ENCODE measurements at regions not wholly inside any gene's neighbourhood (a gene's known extent, or its start where the extent isn't known, plus 50 kb on each side); places are given as distances from the start of the nearest gene placed in this dataset.
"Not testable (repeated sequence)": the region's sequence is repeated elsewhere in the genome, so short reads cannot be mapped to it uniquely, and the experiment has no call there.

GRCh38 chr6:86016077-86016476, 373.4 kb upstream of the SYNCRIP start:
- Mint-ChIP-seq H3K27me3 (no peaks in the 10 kb centered on the region), H3K36me3 (ENCODE audit: low read depth) (no peaks in the 10 kb centered on the region), H3K9me3 (no peaks in the 10 kb centered on the region), H3K4me1 (no peaks in the 10 kb centered on the region), H3K4me3 (no peak overlapping the region), H3K27ac (no peak overlapping the region)
- POLR2A ChIA-PET: no interaction called here
- CTCF ChIA-PET: no interaction called here
- no peak for DNase-seq

- H3K9me3 Mint-ChIP-seq; CTCF ChIA-PET; DNase-seq; H3K27ac Mint-ChIP-seq; H3K27me3 Mint-ChIP-seq; H3K4me3 Mint-ChIP-seq; H3K4me1 Mint-ChIP-seq; POLR2A ChIA-PET; H3K36me3 Mint-ChIP-seq (ENCODE audit: low read depth): not testable (repeated sequence)
These were observed 370.3 kb upstream of the SYNCRIP start for GRCh38 chr6:86012991-86013390.

GRCh38 chr6:86010915-86011786, 368.5 kb upstream of the SYNCRIP start:
- DNase-seq: no peak
- ChIA-PET POLR2A (no interaction called here), CTCF (no interaction called here)
- Mint-ChIP-seq H3K27me3 (no peaks in the 10 kb centered on the region), H3K4me1 (no peaks in the 10 kb centered on the region), H3K36me3 (ENCODE audit: low read depth) (no peaks in the 10 kb centered on the region), H3K9me3 (peaks cover 1% of the 10 kb centered on the region), H3K27ac (no peak overlapping the region), H3K4me3 (no peak overlapping the region)

- Mint-ChIP-seq H3K4me3 (no peak overlapping the region), H3K27me3 (no peaks in the 10 kb centered on the region), H3K36me3 (ENCODE audit: low read depth) (no peaks in the 10 kb centered on the region), H3K4me1 (no peaks in the 10 kb centered on the region), H3K9me3 (no peaks in the 10 kb centered on the region), H3K27ac (no peak overlapping the region)
- DNase-seq: no peak
- CTCF ChIA-PET: no interaction called here
- POLR2A ChIA-PET: no interaction called here
These were observed 354.5 kb upstream of the SYNCRIP start for GRCh38 chr6:85997206-85997605.

- Mint-ChIP-seq H3K27me3 (no peaks in the 10 kb centered on the region), H3K9me3 (no peaks in the 10 kb centered on the region), H3K4me1 (no peaks in the 10 kb centered on the region), H3K36me3 (ENCODE audit: low read depth) (no peaks in the 10 kb centered on the region), H3K4me3 (no peak overlapping the region), H3K27ac (no peak overlapping the region)
- DNase-seq: no peak
- POLR2A ChIA-PET: no interaction called here
- CTCF ChIA-PET: no interaction called here
These were observed 353.3 kb upstream of the SYNCRIP start for GRCh38 chr6:85996034-85996375.

GRCh38 chr6:85995339-85996033, 352.8 kb upstream of the SYNCRIP start:
- Mint-ChIP-seq H3K27me3 (no peaks in the 10 kb centered on the region), H3K4me1 (no peaks in the 10 kb centered on the region), H3K36me3 (ENCODE audit: low read depth) (no peaks in the 10 kb centered on the region), H3K27ac (no peak overlapping the region), H3K4me3 (no peak overlapping the region), H3K9me3 (no peaks in the 10 kb centered on the region)
- POLR2A ChIA-PET: no interaction called here
- no peak for DNase-seq
- CTCF ChIA-PET: interaction anchor here (0.6 kb wide), 1 partner anchor 277 kb away, joined by 3 read pairs; no protein-coding TSS in a partner anchor

- DNase-seq: no peak
- H3K9me3 Mint-ChIP-seq: peaks cover 18% of the 10 kb centered on the region
- no peaks in the 10 kb centered on the region for H3K27me3 Mint-ChIP-seq
- H3K36me3 Mint-ChIP-seq (ENCODE audit: low read depth): no peaks in the 10 kb centered on the region
- no peaks in the 10 kb centered on the region for H3K4me1 Mint-ChIP-seq
- POLR2A ChIA-PET: no interaction called here
- no peak overlapping the region for H3K4me3 Mint-ChIP-seq
- no peak overlapping the region for H3K27ac Mint-ChIP-seq
- CTCF ChIA-PET: no interaction called here
These were observed 344.0 kb upstream of the SYNCRIP start for GRCh38 chr6:85986681-85987080.

- Mint-ChIP-seq H3K27me3 (no peaks in the 10 kb centered on the region), H3K27ac (no peak overlapping the region), H3K9me3 (peaks cover 14% of the 10 kb centered on the region), H3K4me1 (no peaks in the 10 kb centered on the region), H3K4me3 (no peak overlapping the region), H3K36me3 (ENCODE audit: low read depth) (no peaks in the 10 kb centered on the region)
- no peak for DNase-seq
- POLR2A ChIA-PET: no interaction called here
- CTCF ChIA-PET: no interaction called here
These were observed 340.5 kb upstream of the SYNCRIP start for GRCh38 chr6:85983032-85983659.

GRCh38 chr6:85977661-85978060, 335.0 kb upstream of the SYNCRIP start:
- Mint-ChIP-seq H3K9me3 (no peaks in the 10 kb centered on the region), H3K4me3 (no peak overlapping the region), H3K36me3 (ENCODE audit: low read depth) (no peaks in the 10 kb centered on the region), H3K27ac (no peak overlapping the region), H3K27me3 (no peaks in the 10 kb centered on the region), H3K4me1 (no peaks in the 10 kb centered on the region)
- ChIA-PET CTCF (interaction anchor here (1.3 kb wide), 1 partner anchor 9 kb away, joined by 3 read pairs; no protein-coding TSS in a partner anchor), POLR2A (no interaction called here)
- no peak for DNase-seq

GRCh38 chr6:85975957-85976356, 333.3 kb upstream of the SYNCRIP start:
- CTCF ChIA-PET: no interaction called here
- Mint-ChIP-seq H3K4me1 (no peaks in the 10 kb centered on the region), H3K4me3 (no peak overlapping the region), H3K9me3 (no peaks in the 10 kb centered on the region), H3K27me3 (no peaks in the 10 kb centered on the region), H3K27ac (no peak overlapping the region), H3K36me3 (ENCODE audit: low read depth) (no peaks in the 10 kb centered on the region)
- DNase-seq: no peak
- POLR2A ChIA-PET: no interaction called here

- ChIA-PET POLR2A (no interaction called here), CTCF (no interaction called here)
These were observed 328.6 kb upstream of the SYNCRIP start for GRCh38 chr6:85971238-85971637.

GRCh38 chr6:85966828-85967227, 324.1 kb upstream of the SYNCRIP start:
- H3K36me3 Mint-ChIP-seq (ENCODE audit: low read depth): no peaks in the 10 kb centered on the region
- no peak overlapping the region for H3K4me3 Mint-ChIP-seq
- ChIA-PET CTCF (no interaction called here), POLR2A (no interaction called here)
- peaks cover 1% of the 10 kb centered on the region for H3K27me3 Mint-ChIP-seq
- DNase-seq: no peak
- H3K9me3 Mint-ChIP-seq: no peaks in the 10 kb centered on the region
- no peak overlapping the region for H3K27ac Mint-ChIP-seq
- no peaks in the 10 kb centered on the region for H3K4me1 Mint-ChIP-seq

More at GRCh38 chr6:85971238-85971637, 328.6 kb upstream of the SYNCRIP start:
- Mint-ChIP-seq H3K4me3 (no peak overlapping the region), H3K27ac (no peak overlapping the region), H3K27me3 (no peaks in the 10 kb centered on the region), H3K9me3 (no peaks in the 10 kb centered on the region), H3K36me3 (ENCODE audit: low read depth) (no peaks in the 10 kb centered on the region), H3K4me1 (no peaks in the 10 kb centered on the region)
- no peak for DNase-seq

- Mint-ChIP-seq H3K27me3 (peaks cover 1% of the 10 kb centered on the region), H3K27ac (no peak overlapping the region), H3K9me3 (peaks cover 3% of the 10 kb centered on the region), H3K4me1 (no peaks in the 10 kb centered on the region), H3K36me3 (ENCODE audit: low read depth) (no peaks in the 10 kb centered on the region), H3K4me3 (no peak overlapping the region)
- CTCF ChIA-PET: no interaction called here
- POLR2A ChIA-PET: no interaction called here
- DNase-seq: no peak
These were observed 319.1 kb upstream of the SYNCRIP start for GRCh38 chr6:85961746-85962145.

Data from activated CD4-positive, alpha-beta T cell treated with anti-CD3 and anti-CD28 coated beads, Interleukin-2, amount 10 ng/mL, durations not matched to agents 7 days and 5 days (primary cell).